HG03280 (cell line): ENCODE measurements at regions not wholly inside any gene's neighbourhood (a gene's known extent, or its start where the extent isn't known, plus 50 kb on each side); places are given as distances from the start of the nearest gene placed in this dataset.

Experiments
- ATAC-seq: cut with Tn5 transposase; IDR thresholded peaks from one replicate; pipeline ENCODE4 v1.9.1; 2021; ENCODE audit warnings: mild to moderate bottlenecking, moderate library complexity; ENCODE audit not compliant: unreplicated experiment

DNA sequence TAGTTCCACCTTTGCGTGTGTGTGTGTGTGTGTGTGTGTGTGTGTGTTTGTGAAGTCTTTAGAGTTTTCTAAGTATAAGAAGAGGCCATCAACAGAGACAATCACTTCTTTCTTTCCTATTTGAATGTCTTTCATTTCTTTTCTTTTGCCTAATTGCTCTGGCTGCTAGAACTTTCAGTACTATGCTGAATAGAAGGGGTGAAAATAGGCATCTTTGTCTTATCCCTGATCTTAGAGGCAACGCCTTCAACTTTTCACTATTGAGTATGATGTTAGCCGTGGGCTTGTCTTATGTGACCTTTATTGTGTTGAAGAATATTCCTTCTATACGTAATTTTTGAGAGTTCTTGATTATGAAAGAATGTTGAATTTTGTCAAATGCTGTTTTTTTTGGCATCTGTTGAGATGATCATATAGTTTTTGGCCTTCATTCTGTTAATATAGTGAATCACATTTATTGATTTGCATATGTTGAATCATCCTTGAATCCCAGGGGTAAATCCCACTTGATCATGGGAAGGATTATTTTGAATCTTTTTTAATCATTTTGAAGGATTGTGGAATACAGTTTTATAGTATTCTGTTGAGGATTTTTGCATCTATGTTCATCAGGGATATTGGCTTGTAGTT is 134.8 kb upstream of the CD180 start:
- ATAC-seq, result no peak

DNA sequence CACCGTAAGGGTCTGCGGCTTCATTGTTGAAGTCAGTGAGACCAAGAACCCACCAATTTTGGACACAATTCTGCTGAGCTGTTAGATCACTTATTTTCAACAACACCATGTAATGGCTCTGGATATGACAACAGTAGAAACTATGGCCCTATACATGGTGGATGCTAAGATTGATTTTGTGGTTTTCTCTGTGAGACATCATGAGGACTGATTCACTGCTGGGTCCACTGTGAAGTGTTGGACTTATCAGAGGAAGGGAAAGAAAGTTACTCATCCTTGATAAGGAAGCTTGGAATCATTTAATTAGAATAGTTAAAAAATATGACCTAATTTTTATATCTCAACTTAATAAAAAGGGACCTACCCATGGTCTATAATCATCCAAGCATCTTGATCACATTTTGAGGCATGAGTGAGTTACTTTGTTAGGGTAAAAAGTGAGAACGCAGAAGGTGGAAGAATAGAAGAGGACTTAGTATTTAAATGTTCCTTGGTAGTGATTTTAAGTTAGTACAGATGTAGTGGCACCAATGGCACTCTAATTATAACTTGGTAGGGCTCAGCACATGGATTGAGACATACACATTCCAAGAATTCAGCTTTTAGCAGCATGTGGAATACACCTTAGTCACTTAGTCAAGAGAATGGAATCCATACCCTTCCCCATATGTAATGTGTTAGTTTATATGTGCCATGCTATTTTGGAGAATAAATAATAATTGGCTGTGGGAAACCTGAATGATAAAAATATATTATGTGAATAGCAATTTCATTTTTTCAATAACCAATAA is 123.5 kb upstream of the CD180 start:
- ATAC-seq, result no peak

DNA sequence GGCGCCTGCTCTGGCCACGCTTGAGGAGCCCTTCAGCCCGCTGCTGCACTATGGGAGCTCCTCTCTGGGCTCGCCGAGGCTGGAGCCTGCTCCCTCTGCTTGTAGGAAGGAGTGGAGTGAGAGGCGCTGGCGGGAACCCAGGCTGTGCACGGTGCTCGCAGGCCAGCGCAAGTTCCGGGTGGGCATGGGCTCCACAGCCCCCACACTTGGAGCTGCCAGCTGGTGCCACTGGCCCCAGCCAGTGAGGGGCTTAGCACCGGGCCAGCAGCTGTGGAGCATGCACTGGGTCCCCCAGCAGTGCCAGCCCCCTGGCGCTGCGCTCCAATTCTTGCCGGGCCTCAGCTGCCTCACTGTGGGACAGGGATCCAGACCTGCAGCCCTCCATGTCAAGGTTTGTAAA is 122.1 kb upstream of the CD180 start:
- ATAC-seq, result no peak

DNA sequence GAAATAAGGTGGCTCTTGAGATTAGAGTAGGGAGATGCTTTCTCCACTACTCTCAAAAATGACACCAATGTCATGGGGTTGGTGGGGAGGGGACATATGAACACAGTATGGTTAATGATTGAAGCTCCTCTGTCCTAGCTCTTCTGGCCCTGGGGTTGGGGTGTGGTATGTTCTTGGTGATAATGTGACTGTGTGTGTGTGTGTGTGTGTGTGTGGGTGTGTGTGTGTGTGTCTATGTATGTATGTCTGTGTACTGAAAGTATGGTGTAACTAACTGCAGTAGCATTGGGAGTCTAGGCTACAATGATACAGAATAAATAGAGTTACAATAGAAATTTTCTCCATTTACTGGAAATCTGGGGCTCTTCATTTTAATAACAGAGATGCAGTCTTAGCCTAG is 121.0 kb upstream of the CD180 start:
- no peak for ATAC-seq

DNA sequence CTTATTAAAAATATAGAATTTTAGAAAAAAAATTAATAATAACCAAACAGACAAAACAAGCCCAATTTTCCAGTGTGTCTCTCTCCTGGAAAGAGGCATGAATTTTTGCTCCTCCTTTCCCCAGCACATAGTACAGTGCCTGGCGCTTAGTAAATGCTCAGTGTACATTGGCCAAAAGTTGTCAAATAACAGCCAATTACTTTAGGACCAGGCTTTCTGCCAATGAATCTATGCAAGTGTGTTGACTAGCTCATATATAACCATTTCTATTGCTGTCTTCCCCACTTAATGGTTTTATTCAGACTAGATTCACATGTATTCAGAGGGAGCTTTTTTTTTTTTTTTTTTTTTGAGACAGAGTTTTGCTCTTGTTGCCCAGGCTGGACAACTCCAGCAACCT is 120.1 kb upstream of the CD180 start:
- no peak for ATAC-seq

DNA sequence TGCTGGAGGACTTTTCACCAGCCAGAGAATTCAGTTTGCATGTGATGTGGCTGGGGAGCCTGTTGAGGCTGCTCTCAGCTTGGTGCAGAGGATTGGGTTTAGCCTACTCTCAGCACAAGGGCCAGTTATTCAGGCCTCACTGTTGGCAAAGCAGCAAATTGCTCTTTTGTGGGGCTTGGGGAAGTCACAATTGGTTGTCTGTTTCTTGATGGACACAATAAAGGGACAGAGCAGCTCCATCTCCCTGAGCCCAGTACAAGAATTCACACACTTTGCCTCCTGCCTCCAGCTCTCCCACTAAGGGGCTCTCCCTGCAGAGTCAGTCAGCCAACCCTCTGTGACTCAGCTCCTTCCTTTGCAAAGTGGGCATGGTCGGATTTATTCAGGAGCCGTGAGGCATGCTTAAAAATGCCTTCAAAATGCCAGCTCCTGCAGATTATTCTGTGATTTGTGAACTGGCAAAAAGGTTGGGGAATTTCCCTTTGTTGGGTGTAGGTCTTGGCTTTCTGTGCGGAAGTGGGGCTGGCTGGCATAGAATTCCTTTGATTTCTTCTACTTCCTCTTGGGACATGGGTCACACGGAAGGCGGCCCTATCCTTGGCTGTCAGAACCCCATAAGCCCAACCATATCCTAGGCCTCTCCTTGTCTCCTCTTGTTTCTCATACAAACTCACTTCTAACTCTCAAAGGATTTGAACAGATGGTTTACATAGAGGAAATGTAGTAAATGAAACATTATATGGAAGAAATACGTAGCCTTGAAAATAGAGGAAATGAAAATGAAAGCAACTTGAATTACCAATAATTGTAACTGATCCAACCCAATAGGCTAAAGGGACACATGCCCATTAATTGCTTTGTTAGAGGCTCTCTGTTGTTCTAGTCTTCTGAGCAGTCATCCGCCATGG is 118.7 kb upstream of the CD180 start:
- no peak for ATAC-seq

DNA sequence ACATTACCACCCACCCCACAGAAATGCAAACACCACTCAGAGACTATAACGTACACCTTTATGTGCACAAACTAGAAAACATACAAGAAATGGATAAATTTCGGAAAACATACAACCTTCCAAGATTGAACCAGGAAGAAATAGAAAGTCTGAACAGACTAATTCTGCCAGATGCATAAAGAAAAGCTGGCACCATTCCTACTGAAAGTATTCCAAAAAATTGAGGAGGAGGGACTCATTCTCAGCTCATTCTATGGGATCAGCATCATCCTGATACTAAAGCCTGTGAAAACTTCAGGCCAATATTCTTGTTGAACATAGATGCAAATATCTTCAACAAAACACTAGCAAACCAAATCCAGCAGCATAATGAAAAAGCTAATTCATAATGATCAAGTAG is 115.1 kb upstream of the CD180 start:
- no peak for ATAC-seq

DNA sequence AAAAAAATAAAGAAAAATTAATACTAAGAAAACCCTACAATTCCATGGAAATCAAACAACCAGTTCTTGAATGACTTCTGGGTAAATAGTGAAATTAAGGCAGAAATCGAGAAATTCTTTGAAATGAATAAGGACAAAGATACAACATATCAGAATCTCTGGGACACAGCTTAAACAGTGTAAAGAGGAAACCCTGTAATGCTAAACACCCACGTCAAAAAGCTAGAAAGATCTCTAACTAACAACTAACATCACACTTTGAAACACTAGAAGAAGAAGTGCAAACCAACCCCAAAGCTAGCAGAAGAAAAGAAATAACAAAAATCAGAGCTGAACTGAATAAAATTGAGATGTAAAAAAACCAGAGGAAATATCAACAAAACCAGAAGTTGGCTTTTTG is 114.6 kb upstream of the CD180 start:
- no peak for ATAC-seq

DNA sequence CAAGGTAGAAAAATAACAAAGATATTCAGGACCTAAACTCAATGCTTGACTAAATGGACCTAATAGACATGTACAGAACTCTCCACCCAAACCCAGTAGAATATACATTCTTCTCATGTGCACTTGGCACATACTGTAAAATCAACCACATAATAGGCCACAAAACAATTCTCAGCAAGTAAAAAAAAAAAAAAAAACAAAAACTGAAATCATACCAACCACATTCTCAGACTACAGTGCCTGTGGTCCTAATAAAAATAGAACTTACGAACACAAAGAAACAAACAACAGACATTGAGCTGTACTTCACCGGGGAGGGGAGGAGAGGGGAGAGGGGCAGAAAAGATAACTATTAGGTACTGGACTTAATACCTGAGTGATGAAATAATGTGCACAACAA is 114.1 kb upstream of the CD180 start:
- ATAC-seq, result no peak

DNA sequence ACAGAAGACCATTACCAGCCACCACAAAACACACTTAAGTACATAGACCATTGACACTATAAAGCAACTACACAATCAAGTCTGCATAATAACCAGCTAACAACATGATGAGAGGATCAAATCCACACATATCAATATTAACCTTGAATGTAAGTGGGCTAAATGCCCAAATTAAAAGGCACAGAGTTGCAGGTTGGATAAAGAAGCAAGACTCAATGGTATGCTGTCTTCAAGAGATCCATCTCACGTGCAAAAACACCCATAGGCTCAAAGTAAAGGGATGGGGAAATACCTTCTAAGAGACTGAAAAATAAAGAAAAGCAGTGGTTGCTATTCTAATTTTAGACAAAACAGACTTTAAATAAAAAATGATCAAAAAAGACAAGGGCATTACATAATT is 113.6 kb upstream of the CD180 start:
- ATAC-seq, result no peak

DNA sequence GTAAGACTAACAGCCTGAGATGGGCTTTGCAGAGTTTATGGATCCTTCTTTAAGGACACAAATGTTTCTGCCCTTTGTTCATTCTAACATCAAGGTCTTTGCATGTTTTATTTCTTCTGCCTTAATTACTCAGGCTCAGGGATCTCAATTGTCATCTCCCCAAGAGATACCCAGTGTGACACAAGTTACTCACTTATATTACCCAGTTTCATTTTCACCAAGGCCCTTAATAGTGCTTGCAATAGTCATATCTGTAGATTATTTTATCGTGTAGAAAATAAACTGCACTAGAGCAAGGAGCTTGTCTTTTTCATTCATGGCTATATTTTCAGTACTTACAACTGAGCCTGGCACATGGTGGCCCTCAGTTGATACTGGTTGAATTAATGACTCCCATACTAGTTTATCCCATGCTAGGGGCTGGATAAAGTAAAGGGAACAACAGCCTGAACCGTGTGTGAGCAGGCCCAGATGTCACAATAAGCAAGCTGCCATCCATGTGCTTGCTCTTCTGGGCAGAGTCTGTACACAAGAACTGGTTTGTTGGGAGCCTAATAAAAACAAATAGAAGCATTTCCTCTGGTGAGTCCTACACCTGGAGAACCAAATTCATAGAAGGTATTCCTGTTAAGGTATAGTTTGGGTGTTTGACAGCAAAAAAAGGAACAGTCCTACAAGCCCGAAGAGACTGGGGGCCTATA is 112.5 kb upstream of the CD180 start:
- ATAC-seq, result no peak

DNA sequence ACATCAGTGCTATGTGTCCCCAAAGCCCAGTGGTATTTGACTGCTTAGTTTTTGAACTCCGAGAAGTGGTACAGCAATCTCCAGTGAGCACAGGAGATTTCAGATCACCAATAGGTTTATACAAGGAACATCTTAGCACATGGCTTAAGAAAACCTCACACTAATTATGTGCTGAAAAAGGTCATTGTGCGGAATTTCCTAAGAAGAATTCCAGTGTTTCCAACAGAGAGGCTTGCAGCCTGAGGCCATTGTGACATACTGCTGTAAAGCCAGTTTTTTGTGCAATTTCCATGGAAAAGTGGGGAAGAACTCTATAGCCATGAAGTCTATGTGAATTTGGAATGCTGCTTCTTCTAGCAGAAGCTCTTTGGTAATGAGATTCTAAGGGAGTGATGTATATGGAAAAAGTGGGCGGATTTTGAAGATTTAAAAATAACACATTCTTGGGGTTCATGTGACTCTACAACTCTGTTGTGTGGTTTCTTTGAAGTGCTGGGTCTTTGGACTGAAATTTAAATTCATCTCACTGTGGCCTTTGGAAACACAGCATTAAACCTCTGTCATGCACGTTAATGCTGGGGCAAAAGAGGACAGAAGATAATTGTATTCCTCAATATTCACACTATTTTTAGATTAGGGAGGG is 110.5 kb upstream of the CD180 start:
- ATAC-seq, result no peak

DNA sequence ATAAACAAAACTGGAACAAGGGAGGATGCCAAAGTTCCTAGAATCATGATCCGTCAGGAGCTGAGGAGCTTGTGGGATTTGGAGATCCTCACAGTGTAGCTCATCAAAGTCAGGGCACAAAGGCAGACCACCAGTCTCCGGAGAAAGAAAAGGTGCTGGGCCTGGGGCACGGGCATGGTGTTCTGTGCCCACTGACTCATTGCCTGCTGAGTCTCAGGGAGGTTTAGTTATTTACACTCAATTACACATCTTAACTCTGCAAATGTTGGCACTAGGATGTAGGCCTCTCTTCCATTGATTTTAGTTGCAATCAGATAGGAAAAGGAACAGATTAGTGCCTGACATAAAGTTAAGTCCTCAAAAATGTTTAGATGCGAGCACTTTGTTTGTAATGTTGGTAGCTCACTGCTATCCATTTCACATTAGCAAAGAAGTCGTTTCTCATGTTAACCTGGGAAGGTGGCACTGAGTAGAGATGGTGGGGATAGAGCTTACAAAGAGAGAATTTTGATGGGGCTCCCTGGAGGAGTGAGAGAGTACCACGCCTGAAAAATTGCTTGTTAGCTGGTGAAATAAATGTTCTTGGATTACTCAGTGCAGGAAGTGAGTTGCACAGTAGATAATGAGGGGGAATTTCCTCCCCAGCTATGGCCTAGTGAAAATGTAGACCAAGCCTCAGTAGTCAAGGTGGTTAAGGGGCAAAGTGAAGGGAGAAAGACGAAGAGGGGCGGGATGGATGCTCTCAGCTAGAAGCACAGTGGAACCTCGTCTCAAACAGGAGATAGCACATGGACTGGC is 109.5 kb upstream of the CD180 start:
- ATAC-seq, result no peak

DNA sequence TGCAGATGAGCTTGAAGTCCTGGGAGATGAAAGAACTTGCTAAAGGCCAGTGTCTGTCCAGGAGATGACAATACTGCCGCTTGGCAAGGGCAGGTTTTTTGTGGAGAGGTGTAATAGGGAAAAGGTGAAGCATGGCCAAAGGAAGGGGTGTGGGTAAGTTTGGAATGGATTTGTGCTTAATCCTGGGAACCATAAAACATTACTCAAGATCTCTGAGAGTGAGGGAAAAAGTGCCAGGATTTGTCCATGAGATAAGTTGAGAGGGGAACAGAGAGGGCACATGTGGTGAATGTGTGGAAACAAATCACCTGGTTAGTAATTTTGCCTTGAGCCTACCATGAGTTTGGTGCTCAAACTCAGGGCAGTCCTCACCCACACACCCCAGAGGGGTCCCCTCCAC is 108.8 kb upstream of the CD180 start:
- no peak for ATAC-seq

DNA sequence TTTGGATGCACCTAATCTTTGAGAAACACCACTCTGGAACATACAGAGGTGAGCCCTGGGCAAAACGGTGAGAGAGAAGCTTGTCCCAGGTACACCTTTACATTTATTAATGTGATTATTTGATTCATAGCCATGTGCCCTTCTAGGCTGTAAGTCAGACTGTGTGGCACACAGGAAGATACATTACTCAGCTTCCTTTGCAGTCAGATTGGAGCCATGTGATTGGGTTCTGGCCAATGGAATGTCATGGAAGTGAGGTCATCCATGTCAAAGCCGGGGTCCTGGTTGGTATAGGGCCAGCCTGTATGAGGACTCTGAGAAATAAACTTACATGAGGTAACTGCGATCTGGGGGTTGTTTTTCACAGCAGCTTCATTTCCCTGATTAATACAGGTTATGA is 106.8 kb upstream of the CD180 start:
- ATAC-seq, result no peak

DNA sequence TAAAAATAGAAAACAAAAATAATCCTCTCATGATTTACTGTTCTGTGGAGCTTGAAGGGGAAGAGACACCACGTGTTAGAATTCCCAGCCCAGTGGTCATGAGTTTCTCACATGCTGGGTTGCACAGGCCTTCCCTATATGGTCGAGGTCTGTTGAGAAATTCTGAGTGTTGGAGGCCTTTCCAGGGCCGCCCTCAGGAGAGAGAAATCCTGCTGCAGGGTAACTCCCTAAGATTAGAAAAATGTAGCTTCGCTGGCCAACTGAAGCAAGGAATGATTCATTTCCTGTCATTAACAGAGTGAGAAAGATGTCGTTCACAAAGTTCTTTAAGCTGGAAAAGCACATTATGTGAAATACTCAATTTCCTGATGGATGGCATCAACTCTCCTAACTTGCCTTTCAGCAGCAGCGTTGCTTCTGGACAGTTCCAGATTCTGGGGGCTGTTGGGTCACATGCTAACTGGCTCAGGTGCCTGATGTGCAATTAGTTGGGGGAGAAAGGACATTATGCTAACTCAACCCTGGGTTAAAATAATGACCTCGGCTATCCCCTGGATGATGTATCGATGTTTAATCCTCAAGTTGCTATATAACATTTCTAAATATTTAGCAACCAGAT is 104.8 kb upstream of the CD180 start:
- no peak for ATAC-seq

DNA sequence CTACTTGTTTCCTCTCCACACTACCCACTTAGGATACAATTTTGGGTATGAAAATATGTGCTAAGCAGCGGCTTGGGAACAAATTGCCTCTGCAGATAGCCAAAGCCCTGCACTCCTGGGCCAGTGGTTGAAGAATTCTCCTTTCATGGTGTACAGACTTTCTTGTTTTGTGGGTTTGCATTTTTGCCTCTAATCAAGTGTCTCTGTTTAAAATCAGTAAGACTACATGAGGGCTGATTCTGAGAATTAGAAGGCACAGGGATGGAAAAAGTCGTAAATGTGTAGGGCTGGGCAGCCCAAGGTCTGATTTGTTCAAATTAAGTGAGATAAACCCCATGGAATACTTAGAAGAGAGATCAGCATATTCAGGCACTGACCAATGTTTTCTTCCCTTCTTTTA is 103.7 kb upstream of the CD180 start:
- no peak for ATAC-seq

DNA sequence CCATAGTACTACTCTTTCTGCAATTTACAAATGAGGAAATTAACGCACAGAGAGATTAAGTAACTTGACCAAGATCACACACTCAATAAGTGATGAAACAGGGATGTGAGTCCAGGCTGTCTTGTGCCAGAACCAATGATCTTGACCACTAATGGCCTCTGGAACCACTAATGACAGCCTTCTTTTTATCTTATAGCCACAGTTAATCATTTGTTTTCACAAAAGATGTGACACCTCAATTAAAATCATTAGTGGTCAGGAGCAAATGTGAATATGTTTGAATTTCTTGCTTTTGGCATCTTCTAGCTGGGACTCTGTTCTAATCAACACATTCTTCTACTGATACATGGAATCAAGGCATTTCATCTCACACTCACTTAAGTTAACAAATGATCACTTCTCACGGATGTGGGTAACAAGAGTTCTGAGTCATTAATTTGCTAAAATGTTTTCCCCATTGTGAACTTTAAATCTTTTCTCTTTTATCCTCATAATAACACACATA is 102.7 kb upstream of the CD180 start:
- no peak for ATAC-seq

DNA sequence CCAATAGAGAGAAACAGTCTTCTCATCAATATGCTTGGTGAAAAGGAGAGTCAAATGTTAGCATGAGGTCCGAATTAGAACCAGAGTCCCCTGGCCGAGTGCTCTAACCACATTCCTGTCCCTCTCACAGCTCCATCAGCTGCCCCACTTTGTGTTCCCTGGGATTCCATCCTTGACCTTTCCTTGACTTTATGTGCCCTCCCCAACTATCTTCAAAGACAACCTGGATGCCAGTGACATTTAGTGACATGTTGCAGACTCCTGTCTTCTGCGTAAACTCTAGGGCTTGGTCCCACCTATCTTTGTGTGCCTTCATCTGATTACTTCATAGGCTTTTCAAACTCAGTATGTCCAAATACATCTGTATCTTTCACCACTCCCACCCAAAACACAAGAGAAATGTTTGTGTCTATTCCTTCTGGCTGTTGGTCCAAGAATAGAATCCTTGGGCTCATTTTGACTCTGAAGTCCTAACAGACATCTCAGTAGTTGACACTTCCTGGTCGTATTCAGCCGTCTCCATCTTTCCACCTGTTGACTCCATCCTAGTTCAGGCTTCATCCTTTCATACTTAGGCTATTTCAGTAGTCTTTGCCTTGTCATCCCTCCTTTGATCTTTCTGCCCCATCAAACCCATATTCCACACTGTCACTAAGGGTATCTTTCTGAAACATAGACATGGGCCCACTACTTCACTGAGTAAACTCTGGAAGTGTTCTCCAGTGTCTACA is 101.4 kb upstream of the CD180 start:
- no peak for ATAC-seq
